Tibial artery (tissue), 4 donors: ENCODE measurements at regions not wholly inside any gene's neighbourhood (a gene's known extent, or its start where the extent isn't known, plus 50 kb on each side); places are given as distances from the start of the nearest gene placed in this dataset.

ENCODE experiments used
- DNase-seq, 2 donors: peaks; one replicate each; pipeline ENCODE4 v3.0.0-alpha.2; 2019
- H3K27ac ChIP-seq, 2 donors: fragments of 200-600 bp; sonication (generic) in 1 of 2; 1 replicate in 1 of 2; 2 replicates in 1 of 2; pipeline ENCODE4 v1.5.1; 2018 to 2019; ENCODE audit warnings: mild to moderate bottlenecking in 1 of 2
- H3K27me3 ChIP-seq, 2 donors: fragments of 200-600 bp; sonication (generic) in 1 of 2; one replicate each; pipeline versions ENCODE4 v1.5.1 to v1.6.0; 2016 to 2019
- H3K36me3 ChIP-seq, 3 donors: fragments of 200-600 bp; sonication (generic) in 2 of 3; one replicate each; pipeline ENCODE4 v1.5.1; 2016 to 2019; ENCODE audit warnings: mild to moderate bottlenecking in 2 of 3
- H3K4me1 ChIP-seq, 4 donors: fragments of 200-600 bp; sonication (generic) in 2 of 4; 1 replicate in 3 of 4; 2 replicates in 1 of 4; pipeline ENCODE4 v1.5.1; 2016 to 2019
- H3K4me3 ChIP-seq, 2 donors: fragments of 200-600 bp; sonication (generic) in 1 of 2; 1 replicate in 1 of 2; 2 replicates in 1 of 2; pipeline ENCODE4 v1.5.1; 2018 to 2019; ENCODE audit warnings: mild to moderate bottlenecking in 2 of 2
- H3K9me3 ChIP-seq, 3 donors: fragments of 200-600 bp; sonication (generic) in 1 of 3; one replicate each; pipeline ENCODE4 v1.5.1; 2016 to 2019
- intact Hi-C: fragments of 100-400 bp; cut with DNase I; formaldehyde crosslinking; loops from one replicate; pipeline ENCODE4 v1.15.0; 2023; ENCODE audit warnings: low total_unique reads
- TF ChIP-seq, protein P1 (sequence below), 2 experiments: fragments of 200-600 bp in 1 of 2; fragments of 450-650 bp in 1 of 2; IDR thresholded peaks; one replicate each; pipeline ENCODE4 v1.5.1; 2017 to 2019; ENCODE audit warnings: antibody characterized with exemption in 2 of 2, mild to moderate bottlenecking in 1 of 2, moderate library complexity in 1 of 2

DNA sequence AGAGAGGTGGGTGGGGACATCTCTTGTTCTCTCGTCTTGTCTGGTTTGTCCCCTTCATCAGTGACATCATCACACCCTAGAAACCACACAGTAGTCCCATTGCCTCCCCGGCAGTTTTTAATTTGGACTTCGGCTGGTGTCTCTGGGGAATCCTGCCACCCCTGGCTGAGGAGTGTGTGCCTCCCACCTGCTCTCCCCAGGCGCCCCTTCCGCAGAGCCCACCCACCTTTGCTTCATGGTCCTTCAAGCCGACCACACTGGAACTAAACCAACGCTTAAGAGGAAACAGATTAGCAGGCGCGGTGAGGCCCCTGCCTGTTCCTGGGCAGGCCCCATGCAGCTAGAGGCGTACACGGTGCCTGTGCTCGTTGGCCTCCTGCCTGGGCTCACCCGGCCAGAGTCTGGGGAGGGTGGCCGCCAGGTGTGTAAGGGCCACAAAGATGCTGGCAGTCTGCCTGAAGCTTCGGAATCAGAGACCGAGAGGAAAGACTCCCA is 107.6 kb upstream of the SPRY4 start:
- Histone ChIP-seq H3K4me1 (peaks cover 0 to 14% (median 0%) of the 10 kb centered on the region in 4 donors), H3K27ac (no peak overlapping the region), H3K9me3 (no peaks in the 10 kb centered on the region), H3K27me3 (no peaks in the 10 kb centered on the region), H3K4me3 (no peak overlapping the region), H3K36me3 (no peaks in the 10 kb centered on the region)
- DNase-seq: no peak
- intact Hi-C loops: no loop called here
- TF ChIP-seq, protein P1, sequence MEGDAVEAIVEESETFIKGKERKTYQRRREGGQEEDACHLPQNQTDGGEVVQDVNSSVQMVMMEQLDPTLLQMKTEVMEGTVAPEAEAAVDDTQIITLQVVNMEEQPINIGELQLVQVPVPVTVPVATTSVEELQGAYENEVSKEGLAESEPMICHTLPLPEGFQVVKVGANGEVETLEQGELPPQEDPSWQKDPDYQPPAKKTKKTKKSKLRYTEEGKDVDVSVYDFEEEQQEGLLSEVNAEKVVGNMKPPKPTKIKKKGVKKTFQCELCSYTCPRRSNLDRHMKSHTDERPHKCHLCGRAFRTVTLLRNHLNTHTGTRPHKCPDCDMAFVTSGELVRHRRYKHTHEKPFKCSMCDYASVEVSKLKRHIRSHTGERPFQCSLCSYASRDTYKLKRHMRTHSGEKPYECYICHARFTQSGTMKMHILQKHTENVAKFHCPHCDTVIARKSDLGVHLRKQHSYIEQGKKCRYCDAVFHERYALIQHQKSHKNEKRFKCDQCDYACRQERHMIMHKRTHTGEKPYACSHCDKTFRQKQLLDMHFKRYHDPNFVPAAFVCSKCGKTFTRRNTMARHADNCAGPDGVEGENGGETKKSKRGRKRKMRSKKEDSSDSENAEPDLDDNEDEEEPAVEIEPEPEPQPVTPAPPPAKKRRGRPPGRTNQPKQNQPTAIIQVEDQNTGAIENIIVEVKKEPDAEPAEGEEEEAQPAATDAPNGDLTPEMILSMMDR (IDR thresholded peaks at IDR 0.05): no peak

DNA sequence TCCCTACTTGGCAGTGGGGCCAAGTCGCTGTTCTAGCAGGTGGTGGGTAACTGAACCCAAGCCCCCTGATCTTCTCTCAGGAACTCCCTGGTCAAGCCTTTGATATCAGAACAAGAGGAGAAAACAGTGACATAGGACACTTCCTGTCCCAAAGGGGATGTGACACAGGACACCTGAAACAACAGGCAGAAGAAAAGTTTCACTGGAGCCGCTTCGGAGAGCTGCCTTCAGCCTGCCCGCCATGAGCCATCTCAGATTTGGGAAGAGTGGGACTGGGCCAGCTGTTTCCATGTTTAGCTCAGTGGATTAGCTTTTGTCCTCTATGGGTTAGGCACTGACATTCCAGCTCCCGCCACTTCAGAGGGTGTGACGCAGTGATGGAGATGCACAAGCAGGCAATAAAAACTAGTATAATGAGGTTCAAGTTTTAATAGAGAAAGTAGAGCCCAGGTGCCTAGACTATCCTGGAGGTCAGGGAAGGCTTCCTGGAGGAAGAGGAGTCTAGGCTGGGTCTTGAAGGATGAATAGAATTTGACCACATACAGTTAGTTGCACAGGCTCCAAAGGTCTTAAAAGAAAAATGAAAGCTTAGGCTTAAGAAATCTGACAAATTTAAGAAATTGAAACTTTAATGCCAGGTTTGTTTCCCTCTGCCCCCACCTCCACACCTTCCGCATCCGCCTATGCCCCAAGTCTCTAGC is 104.1 kb upstream of the SPRY4 start:
- Histone ChIP-seq H3K27me3 (no peaks in the 10 kb centered on the region), H3K36me3 (no peaks in the 10 kb centered on the region), H3K27ac (no peak overlapping the region), H3K9me3 (no peaks in the 10 kb centered on the region), H3K4me1 (peaks cover 0 to 14% (median 0%) of the 10 kb centered on the region in 4 donors), H3K4me3 (no peak overlapping the region)
- intact Hi-C loops: no loop called here
- TF ChIP-seq, protein P1 (IDR thresholded peaks at IDR 0.05): no peak
- no peak for DNase-seq

GRCh38 chr5:142428036-142428772 is 103.4 kb upstream of the SPRY4 start:
- no peak for DNase-seq
- H3K4me1 ChIP-seq: peaks cover 0 to 8% (median 0%) of the 10 kb centered on the region in 4 donors
- TF ChIP-seq, protein P1 (IDR thresholded peaks at IDR 0.05): no peak
- no peak overlapping the region for H3K27ac ChIP-seq
- no peaks in the 10 kb centered on the region for H3K36me3 ChIP-seq
- intact Hi-C loops: no loop called here
- H3K27me3 ChIP-seq: no peaks in the 10 kb centered on the region
- H3K9me3 ChIP-seq: no peaks in the 10 kb centered on the region
- no peak overlapping the region for H3K4me3 ChIP-seq

DNA sequence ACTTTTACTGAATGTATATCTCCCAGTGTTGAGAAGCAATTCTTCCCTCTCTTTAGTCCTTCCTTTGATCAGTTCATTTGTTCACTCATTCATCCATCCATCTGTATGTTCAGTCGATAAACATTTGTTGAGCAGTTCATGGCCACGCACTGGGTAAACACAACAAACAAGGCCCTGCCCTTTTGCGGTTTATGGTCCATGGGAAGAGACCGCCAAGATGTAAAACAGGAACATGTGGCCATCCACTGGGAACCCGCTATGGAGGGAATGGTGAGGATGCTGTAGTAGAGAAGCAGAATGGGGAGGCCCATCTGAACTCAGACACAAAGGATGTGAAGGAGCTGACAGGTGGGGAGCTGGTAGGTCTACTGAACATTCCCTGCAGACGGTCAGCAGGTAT is 102.7 kb upstream of the SPRY4 start:
- TF ChIP-seq, protein P1 (IDR thresholded peaks at IDR 0.05): no peak

GRCh38 chr5:142427015-142427364 is 102.2 kb upstream of the SPRY4 start:
- Histone ChIP-seq H3K9me3 (no peaks in the 10 kb centered on the region), H3K4me1 (no peaks in the 10 kb centered on the region), H3K27me3 (no peaks in the 10 kb centered on the region), H3K4me3 (no peak overlapping the region), H3K36me3 (no peaks in the 10 kb centered on the region), H3K27ac (no peak overlapping the region)
- intact Hi-C loops: no loop called here
- DNase-seq: no peak
- TF ChIP-seq, protein P1 (IDR thresholded peaks at IDR 0.05): no peak

More for the DNA sequence above, 102.7 kb upstream of the SPRY4 start:
- H3K27ac ChIP-seq: no peak overlapping the region
- no peaks in the 10 kb centered on the region for H3K9me3 ChIP-seq
- H3K4me1 ChIP-seq: peaks cover 0 to 3% (median 0%) of the 10 kb centered on the region in 4 donors
- no peaks in the 10 kb centered on the region for H3K36me3 ChIP-seq
- H3K27me3 ChIP-seq: no peaks in the 10 kb centered on the region
- no peak overlapping the region for H3K4me3 ChIP-seq
- DNase-seq: no peak
- intact Hi-C loops: no loop called here
